Activated T-helper 2 cell treated with anti-CD3 and anti-CD28 coated beads, Interferon-gamma antibody, Interleukin-2, Interleukin-4, amounts not matched to agents 10 μg/mL and 5 μg/mL and 100 μg/mL, durations not matched to agents 14 hours and 24 hours and 36 hours (primary cell): ENCODE measurements at regions not wholly inside any gene's neighbourhood (a gene's known extent, or its start where the extent isn't known, plus 50 kb on each side); places are given as distances from the start of the nearest gene placed in this dataset.

ENCODE experiments used
- DNase-seq: peaks from one replicate; pipeline ENCODE4 v3.0.0; 2021; ENCODE audit warnings: low spot score
- H3K27ac Mint-ChIP-seq: one replicate; pipeline ENCODE4 v1.8.0; 2021; ENCODE audit warnings: mixed read lengths
- H3K27me3 Mint-ChIP-seq: one replicate; pipeline ENCODE4 v1.8.0; 2021; ENCODE audit warnings: low read depth, mixed read lengths
- H3K36me3 Mint-ChIP-seq: one replicate; pipeline ENCODE4 v1.8.0; 2021; ENCODE audit warnings: low read depth, mixed read lengths
- H3K4me1 Mint-ChIP-seq: one replicate; pipeline ENCODE4 v1.8.0; 2021; ENCODE audit warnings: low read depth, mixed read lengths
- H3K4me3 Mint-ChIP-seq: one replicate; pipeline ENCODE4 v1.8.0; 2021; ENCODE audit warnings: low read depth, mild to moderate bottlenecking, moderate library complexity, mixed read lengths
- H3K9me3 Mint-ChIP-seq: one replicate; pipeline ENCODE4 v1.8.0; 2021; ENCODE audit warnings: mixed read lengths
- intact Hi-C: fragments of 100-400 bp; cut with micrococcal nuclease; formaldehyde crosslinking; loops from one replicate; pipeline ENCODE4 v1.15.1; 2023

DNA sequence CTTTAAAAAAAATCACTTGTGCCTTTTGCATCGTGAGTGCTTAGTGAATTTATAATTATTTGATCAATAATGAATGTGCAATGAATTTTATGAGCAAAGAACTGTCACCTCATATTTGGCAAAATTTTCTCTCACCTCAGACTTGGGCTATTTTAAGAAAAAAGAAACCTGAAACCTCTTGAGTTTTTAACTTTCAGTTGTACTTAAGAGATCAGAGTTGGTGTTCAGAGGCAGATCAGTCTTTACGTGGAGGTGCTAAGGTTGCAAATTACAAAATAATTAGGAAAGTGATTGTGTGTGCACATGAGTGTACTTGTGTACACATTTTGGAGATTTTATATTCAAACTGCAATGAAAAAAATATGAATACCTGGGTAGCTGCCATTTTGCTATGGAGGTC, 218.7 kb upstream of the RBFOX1 start:
- Mint-ChIP-seq H3K4me3 (no peak overlapping the region), H3K9me3 (peaks cover 62% of the 10 kb centered on the region), H3K27me3 (no peaks in the 10 kb centered on the region), H3K27ac (no peak overlapping the region), H3K4me1 (no peaks in the 10 kb centered on the region), H3K36me3 (no peaks in the 10 kb centered on the region)
- intact Hi-C loops, result no loop called here
- no peak for DNase-seq

DNA sequence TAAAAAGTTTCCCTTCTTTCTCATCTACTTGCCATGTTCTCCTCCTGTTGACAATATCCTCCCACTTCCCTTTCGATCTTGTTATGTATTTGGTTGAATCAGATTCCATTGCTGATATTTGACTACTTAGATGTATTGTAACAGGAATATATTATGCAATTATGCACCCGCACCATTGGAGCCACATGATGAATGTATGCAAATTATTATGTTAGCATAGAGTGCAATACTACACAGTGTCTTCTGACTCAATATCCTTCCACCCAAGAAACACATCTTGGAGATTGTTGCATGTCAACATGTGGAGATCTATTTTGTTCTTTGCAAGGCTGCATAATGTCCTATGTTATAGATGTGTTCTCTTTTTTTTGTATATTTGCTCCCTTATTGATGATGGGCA, 219.2 kb upstream of the RBFOX1 start:
- peaks cover 63% of the 10 kb centered on the region for H3K9me3 Mint-ChIP-seq
- H3K4me3 Mint-ChIP-seq, result no peak overlapping the region
- H3K27me3 Mint-ChIP-seq, result no peaks in the 10 kb centered on the region
- no peaks in the 10 kb centered on the region for H3K4me1 Mint-ChIP-seq
- no peak overlapping the region for H3K27ac Mint-ChIP-seq
- intact Hi-C loops, result no loop called here
- no peaks in the 10 kb centered on the region for H3K36me3 Mint-ChIP-seq
- no peak for DNase-seq

DNA sequence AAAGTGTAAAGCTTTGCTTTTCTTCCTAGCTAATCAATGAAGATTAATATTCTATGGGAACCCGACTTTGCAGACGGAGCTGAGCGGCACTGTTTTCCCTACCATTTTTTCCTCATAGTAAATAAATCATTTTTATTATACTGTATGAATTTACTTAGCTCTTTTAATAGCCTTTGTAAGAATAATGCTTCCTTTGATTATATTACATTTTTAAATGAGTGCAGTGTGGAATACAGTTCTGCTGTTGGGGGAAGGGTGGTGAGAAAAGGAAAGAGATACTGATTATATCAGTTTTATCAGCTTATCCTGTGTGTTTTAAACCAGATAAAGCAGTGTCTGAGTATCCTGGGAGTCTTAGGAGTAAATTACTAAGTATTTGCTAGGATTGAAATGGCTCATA, 221.4 kb upstream of the RBFOX1 start:
- intact Hi-C loops, result no loop called here
- no peaks in the 10 kb centered on the region for H3K4me1 Mint-ChIP-seq
- no peak for DNase-seq
- no peak overlapping the region for H3K27ac Mint-ChIP-seq
- no peak overlapping the region for H3K4me3 Mint-ChIP-seq
- H3K27me3 Mint-ChIP-seq, result no peaks in the 10 kb centered on the region
- H3K9me3 Mint-ChIP-seq, result peaks cover 66% of the 10 kb centered on the region
- no peaks in the 10 kb centered on the region for H3K36me3 Mint-ChIP-seq

DNA sequence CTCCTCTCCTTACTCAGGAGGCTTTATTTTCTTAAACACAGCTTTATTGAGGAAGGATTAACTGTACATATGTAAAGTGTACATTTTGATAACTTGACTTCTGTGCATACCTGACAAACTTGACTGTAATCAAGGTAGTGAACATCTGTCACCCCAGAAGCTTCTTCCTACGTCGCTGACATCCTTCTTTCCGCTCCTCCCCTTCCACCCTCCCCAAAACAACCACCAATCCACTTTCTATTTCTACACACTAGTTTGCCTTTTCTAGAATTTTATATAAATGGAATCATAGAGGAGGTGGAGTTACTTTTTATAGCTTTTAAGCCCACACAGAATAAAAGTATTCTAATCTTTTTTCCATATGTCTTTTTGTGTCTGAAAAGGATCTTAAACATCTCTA, 225.2 kb upstream of the RBFOX1 start:
- H3K27ac Mint-ChIP-seq, result no peak overlapping the region
- no peaks in the 10 kb centered on the region for H3K36me3 Mint-ChIP-seq
- H3K9me3 Mint-ChIP-seq, result peaks cover 54% of the 10 kb centered on the region
- no peak for DNase-seq
- H3K4me3 Mint-ChIP-seq, result no peak overlapping the region
- H3K27me3 Mint-ChIP-seq, result no peaks in the 10 kb centered on the region
- H3K4me1 Mint-ChIP-seq, result no peaks in the 10 kb centered on the region
- intact Hi-C loops, result no loop called here

DNA sequence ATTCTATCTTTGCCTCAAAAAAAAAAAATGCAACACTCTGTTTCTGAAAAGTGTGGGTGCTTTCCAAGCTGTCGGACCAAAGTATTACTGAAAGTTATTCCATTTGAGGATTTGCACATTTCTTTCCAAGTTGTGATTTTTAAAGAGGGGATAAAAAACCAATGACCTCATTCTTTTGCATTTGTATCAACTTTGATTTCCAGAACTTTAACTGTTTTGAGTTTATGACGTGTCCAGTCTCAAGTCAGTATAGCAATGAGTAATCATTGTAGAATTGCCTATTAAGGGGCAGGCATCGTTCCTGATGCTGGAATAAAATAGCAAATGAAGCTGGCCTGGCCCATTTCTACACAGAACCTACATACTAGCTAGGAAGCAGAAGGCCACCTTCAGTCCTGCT, 229.6 kb upstream of the RBFOX1 start:
- Mint-ChIP-seq H3K9me3 (peaks cover 40% of the 10 kb centered on the region), H3K4me1 (no peaks in the 10 kb centered on the region), H3K27me3 (no peaks in the 10 kb centered on the region), H3K36me3 (no peaks in the 10 kb centered on the region), H3K4me3 (no peak overlapping the region), H3K27ac (no peak overlapping the region)
- intact Hi-C loops, result no loop called here
- DNase-seq, result no peak

DNA sequence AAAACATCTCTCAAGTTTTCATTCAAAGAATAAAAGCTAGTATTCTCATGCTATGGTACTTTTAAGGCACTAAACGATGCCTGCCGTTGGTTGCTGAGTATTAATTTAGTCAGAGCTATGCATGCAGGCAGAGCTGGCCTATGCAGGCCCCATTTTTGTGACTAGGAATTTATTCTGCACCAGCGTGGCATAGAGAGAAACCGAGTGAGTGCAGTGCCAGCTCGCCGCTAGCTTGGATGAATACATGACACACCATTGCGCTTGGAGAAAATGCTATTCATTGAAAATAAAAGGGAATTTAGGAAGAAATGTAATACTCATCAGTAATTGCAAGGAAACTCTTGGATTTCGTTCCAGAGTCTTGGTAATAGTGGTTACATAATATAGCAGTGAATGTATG, 231.6 kb upstream of the RBFOX1 start:
- Mint-ChIP-seq H3K27me3 (no peaks in the 10 kb centered on the region), H3K4me1 (no peaks in the 10 kb centered on the region), H3K36me3 (no peaks in the 10 kb centered on the region), H3K4me3 (no peak overlapping the region), H3K27ac (no peak overlapping the region), H3K9me3 (peaks cover 41% of the 10 kb centered on the region)
- intact Hi-C loops, result no loop called here
- no peak for DNase-seq

DNA sequence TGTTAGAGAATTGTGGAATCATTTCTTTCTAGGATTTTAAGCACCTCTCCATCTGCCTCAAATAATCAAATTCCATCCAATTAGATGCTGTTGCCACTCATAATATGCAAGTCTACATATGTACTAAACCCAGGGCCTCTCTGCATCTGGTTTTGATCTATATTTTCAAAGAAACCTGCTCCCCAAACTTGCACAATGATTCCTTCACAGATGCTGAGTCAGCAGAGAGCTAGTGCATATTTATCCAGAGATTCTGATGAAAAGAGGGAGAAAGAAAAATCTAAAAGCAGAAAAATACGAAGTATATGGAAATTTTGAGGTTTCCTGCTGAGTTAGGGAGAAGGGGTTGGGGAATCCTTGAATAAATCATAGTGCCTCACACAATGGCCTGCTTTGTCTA, 235.1 kb upstream of the RBFOX1 start:
- H3K27me3 Mint-ChIP-seq, result no peaks in the 10 kb centered on the region
- H3K4me1 Mint-ChIP-seq, result no peaks in the 10 kb centered on the region
- H3K36me3 Mint-ChIP-seq, result no peaks in the 10 kb centered on the region
- no peak overlapping the region for H3K4me3 Mint-ChIP-seq
- no peak overlapping the region for H3K27ac Mint-ChIP-seq
- H3K9me3 Mint-ChIP-seq, result peaks cover 50% of the 10 kb centered on the region
- intact Hi-C loops, result no loop called here
- DNase-seq, result no peak

DNA sequence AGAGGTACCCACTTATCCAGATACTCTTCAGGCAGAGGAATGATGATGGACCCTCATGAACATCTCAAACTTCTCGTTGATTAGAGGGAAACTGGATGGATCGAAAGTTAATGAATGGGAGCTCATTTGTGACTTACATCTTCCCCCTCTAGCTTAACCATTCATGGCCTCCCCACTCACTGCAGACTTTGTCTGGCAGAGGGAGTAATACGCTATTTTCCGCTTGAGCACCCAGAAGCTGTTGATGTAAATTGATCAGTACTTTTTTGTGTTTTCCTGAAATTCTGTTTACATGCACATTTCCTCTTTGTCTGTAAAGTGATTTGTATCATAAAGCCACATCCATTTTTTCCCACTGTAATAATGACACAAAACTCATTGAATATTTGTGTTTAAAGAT, 239.1 kb upstream of the RBFOX1 start:
- H3K9me3 Mint-ChIP-seq, result peaks cover 41% of the 10 kb centered on the region
- H3K4me1 Mint-ChIP-seq, result no peaks in the 10 kb centered on the region
- H3K36me3 Mint-ChIP-seq, result no peaks in the 10 kb centered on the region
- H3K27me3 Mint-ChIP-seq, result no peaks in the 10 kb centered on the region
- intact Hi-C loops, result no loop called here
- H3K4me3 Mint-ChIP-seq, result no peak overlapping the region
- DNase-seq, result no peak
- H3K27ac Mint-ChIP-seq, result no peak overlapping the region

DNA sequence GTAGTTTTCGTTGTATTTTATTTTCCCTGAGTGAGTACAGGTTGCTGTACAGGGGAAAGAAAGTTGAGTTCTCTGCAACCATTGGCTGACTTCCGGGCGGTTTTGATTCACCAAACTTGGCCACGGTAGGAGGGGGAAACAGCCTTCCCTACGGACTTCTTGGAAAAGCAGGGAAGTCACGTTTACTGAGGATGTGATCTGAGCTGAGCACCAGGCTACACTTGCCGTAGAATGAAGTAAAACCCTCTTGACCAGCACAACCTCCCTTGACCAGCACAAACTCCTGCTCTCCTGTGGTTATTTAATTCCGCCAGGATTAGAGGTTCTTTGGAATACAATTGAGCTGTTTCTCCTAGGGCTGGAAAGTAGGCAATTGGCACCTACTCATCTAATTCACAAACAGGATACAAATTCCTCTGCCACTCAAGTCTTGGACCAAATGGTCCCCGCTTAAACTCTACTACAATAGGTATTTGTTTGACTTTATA, 242.0 kb upstream of the RBFOX1 start:
- Mint-ChIP-seq H3K27ac (no peak overlapping the region), H3K9me3 (peaks cover 31% of the 10 kb centered on the region), H3K27me3 (no peaks in the 10 kb centered on the region), H3K4me3 (no peak overlapping the region), H3K36me3 (no peaks in the 10 kb centered on the region), H3K4me1 (no peaks in the 10 kb centered on the region)
- DNase-seq, result no peak
- intact Hi-C loops, result no loop called here

DNA sequence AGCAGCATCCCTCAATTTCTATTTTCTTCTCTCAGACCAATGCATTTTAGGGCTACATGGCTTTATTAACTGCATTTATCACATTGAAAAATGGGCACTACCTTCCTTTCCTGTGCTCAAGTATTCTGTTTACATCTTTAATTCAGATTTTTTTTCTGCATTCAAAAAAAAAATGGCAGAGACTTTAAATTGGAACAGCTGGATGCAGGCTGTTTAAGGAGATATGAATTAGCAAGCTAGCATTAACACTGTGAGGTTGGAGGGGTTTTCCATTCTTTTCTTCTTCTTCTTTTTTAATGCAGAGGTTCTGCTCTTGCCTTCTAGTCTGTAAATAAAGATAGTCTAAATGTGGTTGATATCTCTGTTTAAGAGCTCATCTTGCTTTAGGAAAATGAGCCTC, 242.9 kb upstream of the RBFOX1 start:
- H3K4me3 Mint-ChIP-seq, result no peak overlapping the region
- no peaks in the 10 kb centered on the region for H3K4me1 Mint-ChIP-seq
- no peaks in the 10 kb centered on the region for H3K36me3 Mint-ChIP-seq
- no peak for DNase-seq
- intact Hi-C loops, result no loop called here
- H3K9me3 Mint-ChIP-seq, result peaks cover 33% of the 10 kb centered on the region
- no peak overlapping the region for H3K27ac Mint-ChIP-seq
- H3K27me3 Mint-ChIP-seq, result no peaks in the 10 kb centered on the region

DNA sequence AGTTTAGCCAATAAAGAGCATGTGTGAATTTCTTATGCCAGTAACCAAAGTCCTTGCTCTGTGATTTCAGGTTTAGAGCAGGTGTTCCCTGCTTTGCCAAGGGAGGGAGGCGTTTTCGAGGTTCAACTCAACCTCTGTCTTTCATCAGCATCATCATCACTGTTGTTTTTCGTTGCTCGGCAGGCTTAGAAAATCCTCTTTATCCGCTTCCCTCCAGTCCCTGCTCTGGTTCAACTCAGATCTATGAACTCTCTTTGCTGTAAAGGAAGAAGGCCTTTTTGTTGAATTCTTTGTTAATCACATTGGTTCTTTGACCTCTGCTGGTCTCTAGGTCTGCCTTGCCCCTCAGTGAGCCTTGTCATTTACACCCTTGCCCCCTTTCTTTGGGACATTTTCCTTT, 243.9 kb upstream of the RBFOX1 start:
- Mint-ChIP-seq H3K27me3 (no peaks in the 10 kb centered on the region), H3K9me3 (peaks cover 25% of the 10 kb centered on the region), H3K4me1 (no peaks in the 10 kb centered on the region), H3K36me3 (no peaks in the 10 kb centered on the region), H3K4me3 (no peak overlapping the region), H3K27ac (no peak overlapping the region)
- DNase-seq, result no peak
- intact Hi-C loops, result no loop called here

DNA sequence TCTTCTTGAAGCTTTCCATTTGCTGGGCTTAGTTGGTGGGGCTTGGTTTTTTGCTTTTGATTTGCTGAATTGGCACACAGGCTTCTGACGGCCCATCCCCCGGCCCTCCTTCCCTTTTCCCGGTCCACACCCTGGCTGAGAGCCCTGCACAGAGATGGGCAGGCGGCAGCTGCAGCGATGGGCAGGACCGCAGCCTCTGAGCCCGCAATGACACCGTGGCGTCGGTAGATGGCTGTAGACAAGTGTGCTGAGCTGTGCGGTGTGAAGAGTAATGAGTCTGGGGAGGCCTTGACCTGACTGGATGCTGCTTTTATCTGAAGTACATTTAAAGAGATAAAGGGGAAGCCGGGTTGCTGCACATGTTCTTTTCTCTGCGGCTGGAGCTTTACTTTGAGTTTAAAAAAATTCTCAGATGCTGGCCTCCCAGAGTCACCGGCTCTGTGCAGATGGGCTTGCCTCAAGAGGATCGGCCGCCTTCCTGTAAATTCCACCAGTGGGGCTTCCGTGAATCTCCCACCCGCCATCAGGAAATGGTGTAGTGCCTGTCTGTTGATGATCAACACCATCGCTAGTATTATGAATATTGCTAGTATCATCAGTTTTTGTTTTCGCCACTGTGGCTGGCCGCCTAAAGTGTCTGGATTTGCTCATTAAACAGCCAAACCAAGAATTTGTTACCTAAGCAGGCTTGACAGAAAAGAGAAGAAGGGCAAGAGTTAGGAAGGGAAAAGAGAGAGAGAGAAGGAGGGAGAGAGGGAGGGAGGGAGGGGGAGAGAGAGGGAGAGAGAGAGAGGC, 245.6 kb upstream of the RBFOX1 start:
- no peaks in the 10 kb centered on the region for H3K4me1 Mint-ChIP-seq
- DNase-seq, result no peak
- peaks cover 15% of the 10 kb centered on the region for H3K9me3 Mint-ChIP-seq
- H3K4me3 Mint-ChIP-seq, result no peak overlapping the region
- no peaks in the 10 kb centered on the region for H3K27me3 Mint-ChIP-seq
- H3K36me3 Mint-ChIP-seq, result no peaks in the 10 kb centered on the region
- intact Hi-C loops, result no loop called here
- no peak overlapping the region for H3K27ac Mint-ChIP-seq

DNA sequence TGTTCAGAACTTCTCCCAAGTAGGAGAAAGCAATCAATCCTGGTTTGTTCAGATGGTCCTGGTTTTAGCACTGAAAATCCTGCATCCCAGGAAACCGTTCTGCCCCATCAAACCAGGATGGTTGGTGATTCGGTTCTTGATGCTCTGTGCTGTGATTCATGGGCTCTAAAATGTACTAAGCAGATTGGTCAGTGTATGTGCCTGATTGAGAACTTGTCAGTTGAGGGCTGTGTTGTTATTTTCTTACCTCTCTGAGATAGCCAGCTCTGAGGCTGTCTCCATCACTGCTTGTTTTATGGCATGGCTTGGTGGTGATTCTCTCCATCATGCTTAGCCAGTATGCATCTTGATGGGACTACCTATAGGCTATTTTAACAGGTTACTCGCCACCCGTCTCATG, 246.9 kb upstream of the RBFOX1 start:
- Mint-ChIP-seq H3K4me3 (no peak overlapping the region), H3K27me3 (no peaks in the 10 kb centered on the region), H3K4me1 (no peaks in the 10 kb centered on the region), H3K36me3 (no peaks in the 10 kb centered on the region), H3K27ac (no peak overlapping the region), H3K9me3 (peaks cover 18% of the 10 kb centered on the region)
- intact Hi-C loops, result no loop called here
- DNase-seq, result no peak

DNA sequence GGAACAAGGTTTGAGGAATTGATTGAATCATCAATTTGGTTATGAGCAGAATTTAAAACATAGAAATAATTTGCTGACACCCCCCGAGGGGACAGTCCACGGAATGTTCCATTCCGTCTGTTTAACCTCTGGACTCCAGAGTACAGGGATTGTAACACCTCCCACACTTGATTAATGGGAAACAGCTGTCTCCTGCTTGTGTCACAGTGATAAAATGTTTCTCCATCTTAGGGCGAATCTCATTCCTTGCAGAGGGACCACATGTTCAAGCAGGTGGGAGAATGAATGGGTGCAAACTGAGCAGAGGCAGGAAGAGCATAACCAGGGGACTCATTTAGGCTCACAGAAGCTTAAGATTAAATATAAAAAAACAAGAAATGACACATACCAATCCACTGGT, 249.5 kb upstream of the RBFOX1 start:
- H3K9me3 Mint-ChIP-seq, result peaks cover 28% of the 10 kb centered on the region
- no peaks in the 10 kb centered on the region for H3K4me1 Mint-ChIP-seq
- no peaks in the 10 kb centered on the region for H3K27me3 Mint-ChIP-seq
- intact Hi-C loops, result no loop called here
- H3K36me3 Mint-ChIP-seq, result no peaks in the 10 kb centered on the region
- DNase-seq, result no peak
- no peak overlapping the region for H3K27ac Mint-ChIP-seq
- H3K4me3 Mint-ChIP-seq, result no peak overlapping the region
